ENCODE measurements at regions not wholly inside any gene's neighbourhood (a gene's known extent, or its start where the extent isn't known, plus 50 kb on each side); places are given as distances from the start of the nearest gene placed in this dataset.
"Not testable (repeated sequence)": the region's sequence is repeated elsewhere in the genome, so short reads cannot be mapped to it uniquely, and the experiment has no call there.

DNA sequence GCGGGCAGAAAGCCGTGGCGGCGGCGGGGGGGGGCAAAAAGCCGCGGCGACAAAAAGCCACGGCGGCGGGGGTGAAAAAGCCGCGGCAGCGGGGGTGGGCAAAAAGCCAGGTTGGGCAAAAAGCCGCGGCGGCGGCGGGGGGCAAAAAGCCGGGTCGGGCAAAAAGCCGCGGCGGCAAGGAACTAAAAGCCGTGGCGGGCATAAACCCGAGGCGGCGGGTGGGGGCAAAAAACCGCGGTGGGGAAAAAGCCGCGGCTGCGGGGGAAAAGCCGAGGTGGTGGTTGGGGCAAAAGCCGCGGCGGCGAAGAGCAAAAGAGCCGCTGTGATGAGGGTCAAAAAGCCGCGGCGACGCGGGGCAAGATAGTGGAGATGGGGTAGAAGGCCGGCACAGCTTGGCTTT, 1834.2 kb downstream of the FOXD4L5 start:
- H3K4me3 ChIP-seq: peak overlapping the region; percentile 44
- H3K27ac ChIP-seq; DNase-seq (ENCODE audit: low spot score): not testable (repeated sequence)

DNA sequence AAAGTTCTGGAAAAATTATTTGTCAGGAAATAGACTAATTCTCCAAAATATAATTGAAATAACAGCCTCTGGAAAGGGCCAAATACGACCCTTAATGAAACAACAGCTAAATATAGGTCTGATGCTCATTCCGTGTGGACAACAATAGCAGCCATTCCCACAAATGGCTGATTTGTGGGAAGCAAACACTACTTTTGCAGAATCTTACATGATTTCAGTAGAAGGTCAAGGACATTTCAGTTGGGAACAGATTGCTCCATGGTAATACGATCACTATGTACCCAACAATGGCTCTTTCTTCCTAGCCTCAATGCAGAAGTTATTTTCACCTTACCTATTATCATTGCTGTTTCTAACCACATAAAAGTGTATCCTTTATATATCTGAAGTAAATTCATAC, 1859.9 kb downstream of the FOXD4L5 start:
- H3K27ac ChIP-seq; H3K4me3 ChIP-seq; DNase-seq (ENCODE audit: low spot score): not testable (repeated sequence)

DNA sequence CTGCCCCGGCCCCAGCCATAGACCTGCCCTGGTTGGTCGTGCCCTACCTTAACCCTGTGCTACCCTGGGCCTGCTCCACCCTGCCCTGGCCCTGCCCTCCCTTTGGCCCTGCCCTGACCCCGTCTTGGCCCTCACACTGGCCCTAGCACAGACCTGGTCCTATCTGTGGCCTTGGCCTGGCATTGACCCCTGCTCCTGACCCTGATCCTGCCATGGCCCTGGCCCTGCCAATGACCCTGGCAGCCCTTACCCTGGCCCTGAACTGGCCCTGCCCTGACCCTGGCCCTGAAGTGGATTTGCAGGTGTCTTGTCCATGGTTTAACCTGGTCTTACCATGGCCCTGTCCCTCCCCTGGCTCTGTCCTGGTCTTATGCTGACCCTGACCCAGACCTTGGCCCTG, 1894.1 kb downstream of the FOXD4L5 start:
- not testable (repeated sequence) for H3K4me3 ChIP-seq; DNase-seq (ENCODE audit: low spot score); H3K27ac ChIP-seq

DNA sequence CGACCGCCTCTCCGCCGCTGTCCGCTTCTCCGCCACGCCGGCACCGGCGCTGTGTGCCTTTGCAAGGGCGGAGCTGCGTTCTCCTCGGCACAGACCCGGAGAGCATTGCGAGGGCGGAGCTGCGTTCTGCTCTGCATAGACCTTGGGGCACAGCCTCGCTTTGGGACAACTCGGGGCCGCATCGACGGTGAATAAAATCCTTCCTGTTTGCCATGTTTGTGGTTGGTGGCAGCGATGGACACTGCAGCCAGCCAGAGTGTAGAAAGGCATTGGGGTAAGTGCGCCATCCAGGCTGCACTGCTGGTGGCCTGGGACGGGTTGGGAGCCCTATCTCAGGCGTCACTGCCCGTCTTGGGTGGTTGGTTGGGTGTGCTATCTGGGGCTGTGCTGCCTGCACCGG, 1899.5 kb downstream of the FOXD4L5 start:
- Histone ChIP-seq H3K4me3 (peak overlapping the region; percentile 61), H3K27ac (peak overlapping the region in 1 of 2 donors; percentile 51)
- not testable (repeated sequence) for DNase-seq (ENCODE audit: low spot score)

DNA sequence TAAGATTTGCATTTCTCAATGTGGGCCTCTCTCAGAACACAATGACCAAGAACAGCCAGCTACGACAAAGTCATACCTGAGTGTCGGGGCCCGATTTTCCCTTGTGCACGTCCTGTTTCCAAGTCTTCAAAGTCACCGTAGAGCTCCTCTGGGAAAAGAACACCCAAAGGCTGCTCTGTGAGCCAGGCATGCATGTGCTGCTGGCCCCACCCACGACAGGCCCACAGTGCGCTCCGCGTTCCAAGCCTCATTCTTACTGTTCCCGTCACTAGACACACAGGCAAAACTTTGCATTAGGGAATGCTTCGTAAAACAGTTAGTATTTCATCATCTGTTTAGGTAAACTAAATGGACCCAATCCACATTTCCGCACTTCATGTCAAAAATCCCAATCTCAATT, 1905.1 kb downstream of the FOXD4L5 start:
- H3K4me3 ChIP-seq, H3K27ac ChIP-seq: not testable (repeated sequence)
- DNase-seq (ENCODE audit: low spot score): peak; percentile 24

DNA sequence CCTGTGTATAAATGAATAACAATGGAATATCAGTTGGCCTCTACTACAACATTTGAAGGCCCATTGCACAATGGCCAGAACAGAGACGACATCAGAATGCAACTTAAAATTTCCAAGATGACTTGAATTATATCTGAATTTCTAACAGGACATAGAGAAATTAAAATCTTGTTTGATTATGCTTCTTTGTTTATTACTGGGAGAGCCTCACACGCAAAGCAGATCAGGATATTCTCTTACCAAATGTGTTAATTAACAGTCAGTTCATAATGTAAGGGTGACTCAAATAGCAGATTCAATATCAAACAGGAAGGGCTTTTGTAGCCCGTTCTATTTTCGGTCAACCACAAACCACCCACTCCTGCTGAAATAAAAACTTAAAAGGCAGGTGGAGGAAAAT, 1930.8 kb downstream of the FOXD4L5 start:
- H3K4me3 ChIP-seq; DNase-seq (ENCODE audit: low spot score); H3K27ac ChIP-seq: not testable (repeated sequence)

DNA sequence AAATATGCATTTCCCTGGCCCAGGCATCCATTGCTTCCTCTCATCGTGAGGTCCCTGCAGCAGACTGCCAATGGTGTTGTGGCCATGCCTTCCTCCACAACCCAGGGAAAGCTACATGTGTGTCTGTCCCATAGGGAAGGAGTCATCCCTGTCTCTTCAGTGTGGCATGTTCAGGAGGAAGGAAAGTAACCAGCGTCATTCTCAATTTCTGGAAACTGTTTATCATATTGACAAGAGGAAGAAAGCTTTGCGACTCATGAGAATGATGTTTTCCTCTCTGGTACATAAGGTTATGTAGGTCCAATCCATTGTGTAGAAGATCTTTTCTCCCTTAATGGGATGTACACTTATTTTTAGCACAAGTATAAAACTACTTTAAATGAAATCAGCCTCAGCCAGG, 1937.7 kb downstream of the FOXD4L5 start:
- H3K27ac ChIP-seq; H3K4me3 ChIP-seq; DNase-seq (ENCODE audit: low spot score): not testable (repeated sequence)

DNA sequence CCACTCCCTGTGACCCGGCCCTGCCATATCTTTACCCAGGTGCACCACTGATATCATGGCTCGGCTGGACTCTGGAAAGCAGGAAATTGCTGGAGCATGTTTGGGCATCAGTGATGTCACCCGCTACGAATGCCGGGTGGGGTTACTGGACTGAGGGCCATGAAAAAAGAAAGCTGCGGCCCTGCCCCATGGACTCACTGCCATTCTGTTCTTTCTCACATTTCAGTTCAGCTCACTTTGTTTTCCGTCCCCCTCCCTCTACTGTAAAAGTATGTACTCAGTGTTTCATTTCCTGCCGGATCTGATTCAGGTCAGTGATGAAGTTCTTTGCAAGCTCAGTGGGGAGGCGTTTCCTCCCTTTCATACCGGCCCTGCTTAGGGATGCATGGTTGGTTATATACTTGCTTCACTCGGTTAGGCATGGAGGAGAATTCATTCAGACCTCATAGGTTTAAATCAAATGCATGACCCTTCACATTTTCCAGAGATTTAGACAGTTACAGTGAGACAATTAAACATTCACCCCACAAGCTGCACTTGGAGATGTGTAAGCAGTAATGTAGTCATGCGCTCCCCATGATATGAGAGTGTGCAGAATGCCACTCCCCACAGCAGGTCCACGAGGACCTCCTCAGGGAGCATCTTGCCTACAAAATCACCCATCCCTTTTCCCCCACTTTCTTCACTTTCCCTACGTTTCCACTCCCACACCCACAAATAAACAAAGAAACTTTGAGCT, 1938.5 kb downstream of the FOXD4L5 start:
- H3K27ac ChIP-seq: peak overlapping the region in 1 of 2 donors; percentile 22
- DNase-seq (ENCODE audit: low spot score): peak; percentile 31
- not testable (repeated sequence) for H3K4me3 ChIP-seq

DNA sequence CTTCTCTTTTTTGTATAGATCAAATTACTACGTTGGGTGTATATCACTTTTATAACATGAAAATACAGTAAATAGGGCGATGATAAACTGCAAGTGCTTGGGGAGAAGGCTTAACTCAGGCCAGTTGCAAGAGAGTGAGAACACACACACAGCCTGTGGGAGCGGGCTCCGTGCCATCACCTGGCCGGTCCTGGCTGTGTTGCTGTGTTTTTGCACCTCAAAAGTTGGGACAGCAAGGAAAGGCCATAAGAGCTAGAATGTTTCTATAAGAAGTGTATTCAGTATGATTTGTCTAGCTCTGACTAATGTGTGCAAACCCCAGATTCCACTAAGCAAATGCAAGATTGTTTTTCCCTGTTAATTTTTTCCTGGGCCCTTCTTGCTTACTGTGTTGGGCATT, 1940.6 kb downstream of the FOXD4L5 start:
- not testable (repeated sequence) for DNase-seq (ENCODE audit: low spot score); H3K4me3 ChIP-seq; H3K27ac ChIP-seq

DNA sequence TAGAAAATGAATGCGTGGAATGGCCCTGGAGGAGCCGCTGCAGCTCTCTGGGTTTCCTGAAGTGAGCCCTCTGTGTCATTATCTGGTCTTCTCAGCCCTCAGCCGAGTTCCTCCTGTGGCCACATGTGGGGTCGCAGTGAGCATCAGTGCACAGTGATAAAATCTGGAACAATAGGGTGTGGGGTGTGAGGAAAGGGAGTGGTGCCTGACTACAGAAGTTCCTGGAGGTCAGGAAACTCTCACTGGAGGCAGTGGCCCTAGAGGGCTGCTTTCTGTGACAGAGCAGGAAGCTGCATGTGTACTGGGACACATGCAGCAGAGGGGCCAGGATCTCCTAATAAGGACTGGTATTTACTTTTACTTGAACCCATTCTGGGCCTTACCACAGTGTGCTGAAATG, 1942.5 kb downstream of the FOXD4L5 start:
- DNase-seq (ENCODE audit: low spot score): peak; percentile 33
- H3K4me3 ChIP-seq, H3K27ac ChIP-seq: not testable (repeated sequence)

DNA sequence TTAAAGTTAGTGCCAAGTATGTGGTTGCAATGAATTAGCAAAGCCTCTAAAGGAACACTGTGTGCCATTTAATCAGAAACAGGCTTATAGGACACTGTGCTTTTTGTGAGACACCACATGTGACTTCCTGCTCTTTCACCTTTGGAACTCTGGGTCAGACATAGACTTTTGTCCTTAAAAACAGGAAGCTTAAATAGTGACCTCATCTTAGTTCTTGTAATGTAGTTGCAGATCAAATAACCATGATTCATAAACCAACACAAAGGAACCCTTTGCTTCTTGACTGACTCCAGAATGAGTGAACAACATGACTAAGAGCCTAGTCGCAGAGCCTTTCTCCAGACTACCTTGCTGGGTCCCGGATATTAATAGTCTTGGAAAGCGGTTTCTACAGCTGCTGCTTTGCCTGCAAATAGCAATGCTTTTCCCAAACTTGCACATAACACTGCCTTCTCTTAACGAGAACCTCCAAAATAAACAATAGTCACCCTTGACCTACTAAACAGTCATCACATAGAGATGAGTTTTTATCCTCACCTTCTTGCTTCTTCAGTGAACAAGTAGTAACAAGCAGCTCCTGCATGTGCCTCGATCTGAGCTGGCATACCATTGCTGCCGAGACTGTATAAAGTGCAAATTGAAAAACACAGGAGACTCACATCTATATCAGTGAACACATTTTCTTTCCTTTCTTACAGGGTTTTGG, 1947.0 kb downstream of the FOXD4L5 start:
- not testable (repeated sequence) for DNase-seq (ENCODE audit: low spot score)
- H3K27ac ChIP-seq: peak overlapping the region; percentile 26 to 78

DNA sequence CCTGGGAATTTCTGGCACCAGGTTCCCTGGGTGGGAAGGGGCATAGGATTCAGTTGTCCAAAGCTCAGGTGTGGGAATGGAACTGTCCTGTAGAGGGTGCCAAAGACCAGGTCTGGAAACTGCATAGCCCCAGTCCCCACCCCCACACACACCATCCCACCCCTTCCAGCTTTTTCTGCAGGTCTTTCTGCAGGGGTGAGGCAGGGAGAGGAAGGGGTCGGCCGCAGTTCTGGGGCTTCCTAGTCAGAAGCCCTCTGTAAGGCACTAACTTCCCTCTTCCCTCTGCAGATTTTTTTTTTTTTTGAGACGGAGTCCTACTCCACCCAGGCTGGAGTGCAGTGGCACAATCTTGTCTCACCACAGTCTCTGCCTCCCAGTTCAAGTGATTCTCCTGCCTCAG, 1949.7 kb downstream of the FOXD4L5 start:
- H3K27ac ChIP-seq; H3K4me3 ChIP-seq; DNase-seq (ENCODE audit: low spot score): not testable (repeated sequence)

More for the DNA sequence above, 1947.0 kb downstream of the FOXD4L5 start:
- peak overlapping the region; percentile 6 for H3K4me3 ChIP-seq

DNA sequence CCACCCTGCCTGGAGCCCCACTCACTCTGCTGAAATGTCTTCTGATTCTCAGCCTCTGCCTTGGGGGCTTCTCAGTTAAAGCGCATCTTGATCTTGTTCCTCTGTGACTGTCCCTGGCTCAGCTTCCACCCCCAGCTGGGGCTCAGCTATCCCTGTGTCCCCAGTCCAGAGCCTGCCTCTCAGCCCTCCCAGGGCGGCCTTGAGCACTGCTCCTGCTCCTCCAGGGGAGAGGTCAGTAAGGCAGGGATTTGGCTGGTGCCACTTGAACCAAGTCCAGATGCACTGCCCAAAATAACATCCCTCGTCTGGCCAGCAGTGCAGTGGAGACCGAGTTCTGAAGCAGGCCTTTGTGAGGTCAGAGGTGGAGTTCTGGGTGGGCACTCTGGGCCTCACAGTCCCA, 1950.8 kb downstream of the FOXD4L5 start:
- DNase-seq (ENCODE audit: low spot score); H3K4me3 ChIP-seq: not testable (repeated sequence)
- H3K27ac ChIP-seq: peak overlapping the region in 1 of 2 donors; percentile 41

DNA sequence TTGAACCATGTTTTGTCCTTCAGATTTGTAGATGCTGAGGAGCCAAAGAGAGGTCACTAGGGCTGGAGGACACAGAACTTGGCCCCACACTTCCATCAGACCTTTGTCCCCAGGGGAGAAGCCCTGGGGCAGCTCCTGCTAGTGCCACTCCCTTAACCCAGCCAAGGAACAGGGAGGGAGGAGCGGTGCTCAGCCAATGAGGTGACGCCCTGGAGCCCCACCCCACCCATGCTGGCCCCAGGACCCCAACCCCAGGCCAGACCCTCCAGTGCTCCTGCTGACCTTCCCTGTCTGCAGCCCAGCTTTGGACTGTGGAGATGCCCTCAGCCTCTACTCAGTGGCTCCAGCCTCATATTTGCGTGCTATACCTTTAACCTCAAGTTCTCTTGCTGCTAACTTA, 1951.9 kb downstream of the FOXD4L5 start:
- not testable (repeated sequence) for DNase-seq (ENCODE audit: low spot score); H3K4me3 ChIP-seq
- peak overlapping the region in 1 of 2 donors; percentile 22 for H3K27ac ChIP-seq

DNA sequence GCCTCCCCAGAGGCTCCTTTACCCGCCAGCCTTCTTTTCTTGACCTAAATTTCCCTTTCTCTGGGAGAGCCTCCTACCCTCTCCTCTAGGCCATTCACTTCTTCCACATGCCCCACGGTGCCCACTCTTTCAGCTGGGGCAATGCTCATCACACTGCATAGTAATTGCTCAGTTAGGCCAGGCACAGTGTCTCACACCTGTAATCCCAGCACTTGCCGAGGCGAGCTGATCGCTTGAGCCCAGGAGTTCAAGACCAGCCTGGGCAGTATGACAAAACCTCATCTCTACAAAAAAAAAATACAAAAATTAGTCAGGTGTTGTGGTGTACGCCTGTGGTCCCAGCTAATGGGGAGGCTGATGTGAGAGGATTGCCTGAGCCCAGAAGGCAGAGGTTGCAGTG, 1956.7 kb downstream of the FOXD4L5 start:
- H3K27ac ChIP-seq; H3K4me3 ChIP-seq; DNase-seq (ENCODE audit: low spot score): not testable (repeated sequence)

DNA sequence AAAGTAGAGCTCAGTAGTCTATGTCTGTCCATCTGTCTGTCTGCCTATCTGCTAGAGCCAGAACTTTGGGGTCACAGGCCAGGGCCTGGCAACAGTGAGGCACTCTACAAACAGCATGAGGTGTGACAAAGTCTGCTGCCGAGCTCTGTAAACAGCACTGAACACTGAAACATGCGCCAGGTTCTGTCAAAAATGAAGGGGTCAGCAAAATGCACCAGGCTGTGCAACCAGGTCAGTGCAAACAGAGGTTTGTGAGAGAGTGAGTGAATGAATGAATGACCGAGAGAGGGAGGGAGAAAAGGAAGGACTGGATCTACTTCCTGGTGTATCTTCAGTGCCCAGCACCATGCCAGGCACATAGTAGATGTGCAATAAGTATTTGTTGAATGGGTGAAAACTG, 1957.8 kb downstream of the FOXD4L5 start:
- H3K4me3 ChIP-seq; H3K27ac ChIP-seq; DNase-seq (ENCODE audit: low spot score): not testable (repeated sequence)

DNA sequence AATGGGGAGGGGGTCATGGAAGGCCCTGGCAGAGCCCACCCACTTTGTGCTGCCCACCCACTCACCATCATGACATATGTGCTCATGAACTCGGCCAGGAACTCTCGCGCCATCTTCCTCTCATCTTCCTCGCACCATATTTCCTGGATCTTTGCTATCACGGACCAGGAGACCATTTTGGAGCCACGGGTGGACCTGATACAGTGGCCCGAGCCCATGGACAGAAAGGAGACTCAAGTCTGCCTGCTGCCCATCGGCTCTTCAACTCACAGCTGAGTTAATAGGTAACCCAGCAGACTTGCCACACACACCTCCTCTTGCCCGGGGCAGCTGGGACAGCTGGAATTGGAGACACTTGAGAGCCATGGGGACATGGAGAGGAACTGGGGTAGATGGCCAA, 1958.3 kb downstream of the FOXD4L5 start:
- not testable (repeated sequence) for H3K4me3 ChIP-seq; H3K27ac ChIP-seq; DNase-seq (ENCODE audit: low spot score)

DNA sequence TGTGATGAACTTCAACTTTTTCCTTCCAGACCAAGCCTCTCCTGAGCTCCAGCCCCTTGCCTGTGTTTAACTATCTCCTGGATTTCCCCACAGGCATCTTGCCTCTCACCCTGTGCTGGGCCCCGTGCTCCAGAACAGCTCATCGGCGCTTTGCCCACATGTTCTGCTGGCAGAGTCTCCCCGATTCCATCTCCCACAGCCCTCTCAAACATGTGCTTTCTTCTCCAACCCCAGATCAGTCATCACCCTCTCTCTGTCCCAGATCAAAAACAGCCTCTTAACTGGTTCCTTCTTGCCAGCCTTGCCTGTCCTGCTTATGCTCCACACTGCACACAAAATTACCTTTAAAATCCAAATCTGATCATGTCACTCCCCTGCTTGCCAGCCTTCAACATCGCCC, 1959.3 kb downstream of the FOXD4L5 start:
- DNase-seq (ENCODE audit: low spot score); H3K4me3 ChIP-seq; H3K27ac ChIP-seq: not testable (repeated sequence)

DNA sequence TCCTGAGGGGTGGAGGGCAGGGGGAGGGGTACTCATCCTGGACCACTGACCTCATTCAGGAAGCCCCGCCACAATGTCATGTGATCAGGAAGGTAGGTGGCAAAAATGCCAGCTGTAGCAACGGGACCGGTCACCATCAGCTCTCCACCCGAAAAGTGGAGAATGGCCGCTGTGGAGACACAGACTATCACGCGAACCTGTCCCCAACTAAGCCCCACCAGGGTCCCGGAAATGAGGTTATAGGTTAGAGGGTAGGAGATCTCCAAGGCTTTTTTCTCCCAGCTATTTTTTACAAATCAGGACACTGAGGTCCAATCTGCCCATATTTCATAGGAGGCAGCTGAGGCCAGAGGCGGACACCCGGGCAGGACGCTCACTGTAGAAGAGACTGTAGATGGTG, 1966.9 kb downstream of the FOXD4L5 start:
- not testable (repeated sequence) for H3K27ac ChIP-seq; DNase-seq (ENCODE audit: low spot score); H3K4me3 ChIP-seq

DNA sequence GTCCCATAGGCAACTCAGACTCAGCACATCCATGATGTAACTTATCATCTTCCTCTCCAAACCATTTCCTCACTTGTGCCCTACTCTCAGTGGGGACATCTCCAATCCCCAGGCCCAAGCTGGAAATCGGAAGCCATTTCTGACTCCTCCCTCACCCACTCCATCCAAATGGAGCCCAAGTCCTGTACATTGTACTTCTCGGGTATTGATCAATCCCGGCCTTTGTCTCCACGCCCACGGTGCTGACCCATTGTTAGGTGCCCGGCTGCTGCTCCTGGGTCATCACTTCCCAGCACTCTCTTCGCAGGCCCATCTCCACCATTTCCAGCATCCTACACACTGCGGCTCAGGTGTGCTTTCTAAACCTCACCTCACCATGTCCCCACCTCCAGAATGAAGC, 1969.6 kb downstream of the FOXD4L5 start:
- not testable (repeated sequence) for DNase-seq (ENCODE audit: low spot score); H3K4me3 ChIP-seq; H3K27ac ChIP-seq
